Liver (tissue), 3 donors: ENCODE measurements at regions not wholly inside any gene's neighbourhood (a gene's known extent, or its start where the extent isn't known, plus 50 kb on each side); places are given as distances from the start of the nearest gene placed in this dataset.

ENCODE experiments used
- EGR1 ChIP-seq, 2 donors: IDR thresholded peaks; 2 replicates each; pipeline ENCODE4 v1.6.1; 2016 to 2018; ENCODE audit warnings: antibody characterized with exemption in 2 of 2, low read depth in 2 of 2
- GABPA ChIP-seq, 2 donors: IDR thresholded peaks in 1 of 2; conservative IDR thresholded peaks in 1 of 2; 2 replicates each; pipeline ENCODE4 v1.6.1; 2016; ENCODE audit warnings: antibody characterized with exemption in 2 of 2, mild to moderate bottlenecking in 1 of 2, moderate library complexity in 1 of 2
- HNF4G ChIP-seq: IDR thresholded peaks from 2 replicates; pipeline ENCODE4 v1.6.1; 2016; ENCODE audit warnings: antibody characterized with exemption
- MAX ChIP-seq: IDR thresholded peaks from 2 replicates; pipeline ENCODE4 v1.6.1; 2016; ENCODE audit warnings: antibody characterized with exemption
- NR2F2 ChIP-seq: IDR thresholded peaks from 2 replicates; pipeline ENCODE4 v1.6.1; 2016; ENCODE audit warnings: antibody characterized with exemption
- RAD21 ChIP-seq, 2 donors: IDR thresholded peaks; 2 replicates each; pipeline ENCODE4 v1.6.1; 2016; ENCODE audit warnings: antibody characterized with exemption in 2 of 2, mild to moderate bottlenecking in 2 of 2
- TAF1 ChIP-seq: conservative IDR thresholded peaks from 2 replicates; pipeline ENCODE4 v1.6.1; 2016; ENCODE audit warnings: antibody characterized with exemption, mild to moderate bottlenecking
- YY1 ChIP-seq: IDR thresholded peaks from 2 replicates; pipeline ENCODE4 v1.6.1; 2016; ENCODE audit warnings: antibody characterized with exemption, mild to moderate bottlenecking
- TF ChIP-seq, protein P1 (sequence below): fragments of 150-350 bp; IDR thresholded peaks from 2 replicates; pipeline ENCODE4 v1.5.1; 2017; ENCODE audit warnings: improper control_type of control experiment, low read depth, low read length; ENCODE audit not compliant: missing input control
- TF ChIP-seq, protein P2 (sequence below): IDR thresholded peaks from 2 replicates; pipeline ENCODE4 v1.6.1; 2016; ENCODE audit warnings: antibody characterized with exemption, mild to moderate bottlenecking
- TF ChIP-seq, protein P3 (sequence below): IDR thresholded peaks from 2 replicates; pipeline ENCODE4 v1.6.1; 2016; ENCODE audit warnings: antibody characterized with exemption
- TF ChIP-seq, protein P4 (sequence below): IDR thresholded peaks from 2 replicates; pipeline ENCODE4 v1.6.1; 2016; ENCODE audit warnings: antibody characterized with exemption
- donor health status: healthy.
- donor health status: healthy.

DNA sequence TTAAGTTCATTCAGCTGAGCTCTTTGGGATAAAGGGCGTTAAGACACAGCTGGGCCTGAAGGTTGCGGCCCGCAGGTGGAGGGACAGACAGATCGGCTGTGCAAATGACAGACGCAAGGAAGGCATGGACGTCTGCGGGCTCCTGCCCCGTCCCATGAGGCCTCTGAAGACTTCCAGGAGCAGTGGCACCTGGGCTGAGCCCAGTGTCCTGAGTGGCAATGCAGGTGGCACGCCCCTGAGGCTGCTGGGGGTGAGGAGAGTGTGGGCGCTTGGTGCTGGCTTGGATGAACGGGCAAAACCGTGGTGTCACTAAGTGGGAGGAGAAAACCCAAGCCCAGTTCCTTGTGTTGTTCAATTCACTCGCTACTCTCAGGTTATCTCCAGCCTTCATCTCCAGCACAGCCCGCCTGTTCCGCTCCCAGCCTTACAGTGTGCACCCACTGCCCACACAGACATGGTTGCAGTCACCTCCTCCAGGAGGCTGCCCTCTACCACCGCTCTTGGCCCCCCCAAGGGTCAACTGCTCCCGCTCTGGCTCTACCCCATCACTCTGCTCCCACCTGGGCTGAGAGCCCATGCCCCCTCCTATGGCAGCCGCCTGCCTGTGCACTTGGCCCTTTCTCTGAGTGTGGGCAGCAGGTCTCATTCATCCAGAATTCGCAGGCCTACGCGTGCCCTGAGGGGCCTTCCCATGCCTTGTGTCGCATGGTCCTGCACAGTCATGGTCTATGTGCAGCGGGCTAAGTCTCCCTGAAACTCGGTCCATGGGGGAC, 50.3 kb downstream of the PTGR3 start:
- no peak for TF ChIP-seq TAF1
- TF ChIP-seq, protein P1, sequence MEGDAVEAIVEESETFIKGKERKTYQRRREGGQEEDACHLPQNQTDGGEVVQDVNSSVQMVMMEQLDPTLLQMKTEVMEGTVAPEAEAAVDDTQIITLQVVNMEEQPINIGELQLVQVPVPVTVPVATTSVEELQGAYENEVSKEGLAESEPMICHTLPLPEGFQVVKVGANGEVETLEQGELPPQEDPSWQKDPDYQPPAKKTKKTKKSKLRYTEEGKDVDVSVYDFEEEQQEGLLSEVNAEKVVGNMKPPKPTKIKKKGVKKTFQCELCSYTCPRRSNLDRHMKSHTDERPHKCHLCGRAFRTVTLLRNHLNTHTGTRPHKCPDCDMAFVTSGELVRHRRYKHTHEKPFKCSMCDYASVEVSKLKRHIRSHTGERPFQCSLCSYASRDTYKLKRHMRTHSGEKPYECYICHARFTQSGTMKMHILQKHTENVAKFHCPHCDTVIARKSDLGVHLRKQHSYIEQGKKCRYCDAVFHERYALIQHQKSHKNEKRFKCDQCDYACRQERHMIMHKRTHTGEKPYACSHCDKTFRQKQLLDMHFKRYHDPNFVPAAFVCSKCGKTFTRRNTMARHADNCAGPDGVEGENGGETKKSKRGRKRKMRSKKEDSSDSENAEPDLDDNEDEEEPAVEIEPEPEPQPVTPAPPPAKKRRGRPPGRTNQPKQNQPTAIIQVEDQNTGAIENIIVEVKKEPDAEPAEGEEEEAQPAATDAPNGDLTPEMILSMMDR = no peak
- TF ChIP-seq, protein P2, sequence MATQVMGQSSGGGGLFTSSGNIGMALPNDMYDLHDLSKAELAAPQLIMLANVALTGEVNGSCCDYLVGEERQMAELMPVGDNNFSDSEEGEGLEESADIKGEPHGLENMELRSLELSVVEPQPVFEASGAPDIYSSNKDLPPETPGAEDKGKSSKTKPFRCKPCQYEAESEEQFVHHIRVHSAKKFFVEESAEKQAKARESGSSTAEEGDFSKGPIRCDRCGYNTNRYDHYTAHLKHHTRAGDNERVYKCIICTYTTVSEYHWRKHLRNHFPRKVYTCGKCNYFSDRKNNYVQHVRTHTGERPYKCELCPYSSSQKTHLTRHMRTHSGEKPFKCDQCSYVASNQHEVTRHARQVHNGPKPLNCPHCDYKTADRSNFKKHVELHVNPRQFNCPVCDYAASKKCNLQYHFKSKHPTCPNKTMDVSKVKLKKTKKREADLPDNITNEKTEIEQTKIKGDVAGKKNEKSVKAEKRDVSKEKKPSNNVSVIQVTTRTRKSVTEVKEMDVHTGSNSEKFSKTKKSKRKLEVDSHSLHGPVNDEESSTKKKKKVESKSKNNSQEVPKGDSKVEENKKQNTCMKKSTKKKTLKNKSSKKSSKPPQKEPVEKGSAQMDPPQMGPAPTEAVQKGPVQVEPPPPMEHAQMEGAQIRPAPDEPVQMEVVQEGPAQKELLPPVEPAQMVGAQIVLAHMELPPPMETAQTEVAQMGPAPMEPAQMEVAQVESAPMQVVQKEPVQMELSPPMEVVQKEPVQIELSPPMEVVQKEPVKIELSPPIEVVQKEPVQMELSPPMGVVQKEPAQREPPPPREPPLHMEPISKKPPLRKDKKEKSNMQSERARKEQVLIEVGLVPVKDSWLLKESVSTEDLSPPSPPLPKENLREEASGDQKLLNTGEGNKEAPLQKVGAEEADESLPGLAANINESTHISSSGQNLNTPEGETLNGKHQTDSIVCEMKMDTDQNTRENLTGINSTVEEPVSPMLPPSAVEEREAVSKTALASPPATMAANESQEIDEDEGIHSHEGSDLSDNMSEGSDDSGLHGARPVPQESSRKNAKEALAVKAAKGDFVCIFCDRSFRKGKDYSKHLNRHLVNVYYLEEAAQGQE = no peak
- TF ChIP-seq RAD21 (IDR thresholded peaks at IDR 0.05) = no peak
- no peak for TF ChIP-seq EGR1 (IDR thresholded peaks at IDR 0.05; ENCODE audit: low read depth in 2 of 2)
- TF ChIP-seq YY1 = no peak
- no peak for TF ChIP-seq MAX
- no peak for TF ChIP-seq NR2F2
- TF ChIP-seq, protein P3, sequence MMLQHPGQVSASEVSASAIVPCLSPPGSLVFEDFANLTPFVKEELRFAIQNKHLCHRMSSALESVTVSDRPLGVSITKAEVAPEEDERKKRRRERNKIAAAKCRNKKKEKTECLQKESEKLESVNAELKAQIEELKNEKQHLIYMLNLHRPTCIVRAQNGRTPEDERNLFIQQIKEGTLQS = no peak
- TF ChIP-seq HNF4G = no peak
- TF ChIP-seq, protein P4, sequence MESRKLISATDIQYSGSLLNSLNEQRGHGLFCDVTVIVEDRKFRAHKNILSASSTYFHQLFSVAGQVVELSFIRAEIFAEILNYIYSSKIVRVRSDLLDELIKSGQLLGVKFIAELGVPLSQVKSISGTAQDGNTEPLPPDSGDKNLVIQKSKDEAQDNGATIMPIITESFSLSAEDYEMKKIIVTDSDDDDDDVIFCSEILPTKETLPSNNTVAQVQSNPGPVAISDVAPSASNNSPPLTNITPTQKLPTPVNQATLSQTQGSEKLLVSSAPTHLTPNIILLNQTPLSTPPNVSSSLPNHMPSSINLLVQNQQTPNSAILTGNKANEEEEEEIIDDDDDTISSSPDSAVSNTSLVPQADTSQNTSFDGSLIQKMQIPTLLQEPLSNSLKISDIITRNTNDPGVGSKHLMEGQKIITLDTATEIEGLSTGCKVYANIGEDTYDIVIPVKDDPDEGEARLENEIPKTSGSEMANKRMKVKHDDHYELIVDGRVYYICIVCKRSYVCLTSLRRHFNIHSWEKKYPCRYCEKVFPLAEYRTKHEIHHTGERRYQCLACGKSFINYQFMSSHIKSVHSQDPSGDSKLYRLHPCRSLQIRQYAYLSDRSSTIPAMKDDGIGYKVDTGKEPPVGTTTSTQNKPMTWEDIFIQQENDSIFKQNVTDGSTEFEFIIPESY = no peak
- TF ChIP-seq GABPA (IDR thresholded peaks at IDR 0.05 in 1 of 2, conservative IDR thresholded peaks at IDR 0.05 in 1 of 2) = no peak
